HG02610 (cell line): ENCODE measurements at regions not wholly inside any gene's neighbourhood (a gene's known extent, or its start where the extent isn't known, plus 50 kb on each side); places are given as distances from the start of the nearest gene placed in this dataset.

Experiments
- ATAC-seq: cut with Tn5 transposase; IDR thresholded peaks from one replicate; pipeline ENCODE4 v1.9.1; 2021; ENCODE audit warnings: mild to moderate bottlenecking, moderate library complexity; ENCODE audit not compliant: unreplicated experiment

- ATAC-seq = no peak
Measured at GRCh38 chr9:89765211-89765946, 160.6 kb downstream of the GADD45G start.

- no peak for ATAC-seq
Measured at GRCh38 chr9:89766991-89767390, 162.2 kb downstream of the GADD45G start.

GRCh38 chr9:89768051-89768450 lies 163.2 kb downstream of the GADD45G start:
- ATAC-seq = no peak

GRCh38 chr9:89768650-89769071 lies 163.8 kb downstream of the GADD45G start:
- ATAC-seq = no peak

- no peak for ATAC-seq
Measured at GRCh38 chr9:89770531-89771174, 165.8 kb downstream of the GADD45G start.

- ATAC-seq = no peak
Measured at GRCh38 chr9:89771205-89771604, 166.4 kb downstream of the GADD45G start.

GRCh38 chr9:89773170-89773569 lies 168.4 kb downstream of the GADD45G start:
- no peak for ATAC-seq

- no peak for ATAC-seq
Measured at GRCh38 chr9:89774858-89775370, 170.1 kb downstream of the GADD45G start.

- ATAC-seq = no peak
Measured at GRCh38 chr9:89775641-89776040, 170.8 kb downstream of the GADD45G start.

- ATAC-seq = no peak
Measured at GRCh38 chr9:89776795-89777525, 172.1 kb downstream of the GADD45G start.

- ATAC-seq = no peak
Measured at GRCh38 chr9:89777544-89777943, 172.7 kb downstream of the GADD45G start.

- ATAC-seq = no peak
Measured at GRCh38 chr9:89778100-89779090, 173.6 kb downstream of the GADD45G start.

GRCh38 chr9:89779405-89780203 lies 174.8 kb downstream of the GADD45G start:
- no peak for ATAC-seq

- ATAC-seq = no peak
Measured at GRCh38 chr9:89780959-89781358, 176.1 kb downstream of the GADD45G start.

- peak; percentile 88 for ATAC-seq
Measured at GRCh38 chr9:89781838-89782540, 177.2 kb downstream of the GADD45G start.

- no peak for ATAC-seq
Measured at GRCh38 chr9:89786655-89787054, 181.8 kb downstream of the GADD45G start.

- no peak for ATAC-seq
Measured at GRCh38 chr9:89787595-89787994, 182.8 kb downstream of the GADD45G start.

GRCh38 chr9:89788434-89788833 lies 183.6 kb downstream of the GADD45G start:
- ATAC-seq = no peak

- ATAC-seq = no peak
Measured at GRCh38 chr9:89789922-89790510, 185.2 kb downstream of the GADD45G start.
